Neural cell (in vitro differentiated cells): ENCODE measurements at regions not wholly inside any gene's neighbourhood (a gene's known extent, or its start where the extent isn't known, plus 50 kb on each side); places are given as distances from the start of the nearest gene placed in this dataset.

Source experiments
- H2AFZ ChIP-seq: fragments of 200-600, 300-800 bp; sonication (generic), shearing (Covaris generic); 2 replicates; pipeline ENCODE4 v1.6.0; 2014; ENCODE audit warnings: low read depth, mild to moderate bottlenecking, antibody characterized with exemption, low read length, moderate library complexity
- H3F3A ChIP-seq: fragments of 200-600 bp; shearing (Covaris generic); 2 replicates; pipeline ENCODE4 v1.6.1; 2016; ENCODE audit warnings: mild to moderate bottlenecking, moderate library complexity, mixed read lengths, antibody characterized with exemption, low read length; ENCODE audit not compliant: insufficient read depth, poor library complexity, severe bottlenecking
- H3K27ac ChIP-seq: fragments of 200-600, 300-800 bp; sonication (generic), shearing (Covaris generic); 2 replicates; pipeline ENCODE4 v1.5.1; 2014; ENCODE audit warnings: mild to moderate bottlenecking, low read length, moderate library complexity
- H3K27me3 ChIP-seq: fragments of 300-800, 200-600 bp; sonication (generic), shearing (Covaris generic); 2 replicates; pipeline ENCODE4 v1.6.0; 2014; ENCODE audit warnings: mild to moderate bottlenecking, low read depth, low read length, moderate library complexity; ENCODE audit not compliant: insufficient read depth
- H3K36me3 ChIP-seq: fragments of 300-800, 200-600 bp; sonication (generic), shearing (Covaris generic); 2 replicates; pipeline ENCODE4 v1.5.1; 2014; ENCODE audit warnings: mild to moderate bottlenecking, antibody characterized with exemption, low read length, moderate library complexity; ENCODE audit not compliant: insufficient read depth
- H3K4me2 ChIP-seq: fragments of 300-800, 200-600 bp; sonication (generic), shearing (Covaris generic); 2 replicates; pipeline ENCODE4 v1.6.0; 2014; ENCODE audit warnings: mild to moderate bottlenecking, low read length
- H3K4me3 ChIP-seq: fragments of 300-800, 200-600 bp; sonication (generic), shearing (Covaris generic); 2 replicates; pipeline ENCODE4 v1.5.1; 2014; ENCODE audit warnings: mild to moderate bottlenecking, low read length, moderate library complexity
- H3K79me2 ChIP-seq: fragments of 200-600 bp; shearing (Covaris generic); replicated peaks from 2 replicates; pipeline ENCODE4 v1.6.0; 2014; ENCODE audit warnings: mild to moderate bottlenecking, low read length, moderate library complexity; ENCODE audit not compliant: insufficient read depth
- H3K9ac ChIP-seq: fragments of 300-800, 200-600 bp; sonication (generic), shearing (Covaris generic); 2 replicates; pipeline ENCODE4 v1.6.1; 2016; ENCODE audit warnings: mild to moderate bottlenecking, low read length, mixed read lengths
- H3K9me2 ChIP-seq: fragments of 200-600 bp; shearing (Covaris generic); 2 replicates; pipeline ENCODE4 v1.6.1; 2016; ENCODE audit warnings: mild to moderate bottlenecking, low read length, mixed read lengths; ENCODE audit not compliant: insufficient read depth
- H3K9me3 ChIP-seq: fragments of 200-600, 300-800 bp; sonication (generic), shearing (Covaris generic); 2 replicates; pipeline ENCODE4 v1.6.1; 2016; ENCODE audit warnings: mild to moderate bottlenecking, mixed run types, low read length, moderate library complexity, mixed read lengths
- H4K20me1 ChIP-seq: fragments of 200-600 bp; shearing (Covaris generic); 2 replicates; pipeline ENCODE4 v1.6.1; 2016; ENCODE audit warnings: mild to moderate bottlenecking, mixed run types; ENCODE audit not compliant: insufficient read depth
- EP300 ChIP-seq: fragments of 450-650 bp; conservative IDR thresholded peaks from 2 replicates; pipeline ENCODE4 v1.6.1; 2014; ENCODE audit warnings: antibody characterized with exemption, mild to moderate bottlenecking, moderate library complexity; ENCODE audit not compliant: poor library complexity, severe bottlenecking
- EZH2 ChIP-seq: fragments of 200-600, 300-800 bp; shearing (Covaris generic), sonication (generic); IDR thresholded peaks from 2 replicates; pipeline ENCODE4 v1.6.1; 2014; ENCODE audit warnings: antibody characterized with exemption, low read length, borderline replicate concordance, mild to moderate bottlenecking; ENCODE audit not compliant: insufficient read depth, poor library complexity, severe bottlenecking
- MXI1 ChIP-seq: fragments of 450-650 bp; conservative IDR thresholded peaks from 2 replicates; pipeline ENCODE4 v1.6.1; 2014; ENCODE audit warnings: antibody characterized with exemption, mild to moderate bottlenecking; ENCODE audit not compliant: poor library complexity, severe bottlenecking
- POLR2AphosphoS5 ChIP-seq: IDR thresholded peaks from 2 replicates; pipeline ENCODE4 v1.6.1; 2012
- RAD21 ChIP-seq: fragments of 450-650 bp; conservative IDR thresholded peaks from 2 replicates; pipeline ENCODE4 v1.6.1; 2014; ENCODE audit warnings: antibody characterized with exemption, mild to moderate bottlenecking, moderate library complexity
- SMC3 ChIP-seq: fragments of 450-650 bp; conservative IDR thresholded peaks from 2 replicates; pipeline ENCODE4 v1.6.1; 2014; ENCODE audit warnings: antibody characterized with exemption, mild to moderate bottlenecking, moderate library complexity; ENCODE audit not compliant: poor library complexity
- TAF1 ChIP-seq: IDR thresholded peaks from 2 replicates; pipeline ENCODE4 v1.6.1; 2012; ENCODE audit warnings: low read depth
- TF ChIP-seq, protein P1 (sequence below): IDR thresholded peaks from 2 replicates; pipeline ENCODE4 v1.6.1; 2012; ENCODE audit warnings: borderline replicate concordance
- TF ChIP-seq, protein P2 (sequence below): fragments of 450-650 bp; IDR thresholded peaks from 2 replicates; pipeline ENCODE4 v1.5.1; 2014; ENCODE audit warnings: antibody characterized with exemption, mild to moderate bottlenecking, moderate library complexity; ENCODE audit not compliant: poor library complexity, severe bottlenecking

DNA sequence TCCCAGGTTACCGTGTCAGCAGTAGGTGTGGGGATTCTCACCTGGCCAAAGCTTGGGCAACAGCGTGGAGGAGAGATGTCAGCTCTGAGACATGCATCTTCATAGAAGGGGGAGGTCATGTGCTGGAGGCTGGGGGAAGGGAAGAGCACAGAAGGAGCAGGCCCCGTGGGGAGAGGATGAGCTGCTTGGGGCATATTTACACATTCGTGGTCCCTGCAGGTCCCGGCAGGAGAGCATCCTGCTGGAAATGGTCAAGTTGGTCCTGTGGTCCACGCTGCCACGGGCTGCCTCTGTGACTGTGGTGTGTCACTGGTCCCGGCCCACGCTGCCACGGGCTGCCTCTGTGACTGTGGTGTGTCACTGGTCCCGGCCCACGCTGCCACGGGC, 195.1 kb upstream of the TWIST2 start:
- H3K9me3 ChIP-seq, result no peaks in the 10 kb centered on the region
- H4K20me1 ChIP-seq, result no peaks in the 10 kb centered on the region
- no peak overlapping the region for H2AFZ ChIP-seq
- no peaks in the 10 kb centered on the region for H3K79me2 ChIP-seq
- no peaks in the 10 kb centered on the region for H3K9me2 ChIP-seq
- TF ChIP-seq POLR2AphosphoS5 (no peak), MXI1 (no peak), RAD21 (no peak), TAF1 (no peak), SMC3 (no peak), EP300 (no peak), EZH2 (no peak)
- TF ChIP-seq, protein P1, sequence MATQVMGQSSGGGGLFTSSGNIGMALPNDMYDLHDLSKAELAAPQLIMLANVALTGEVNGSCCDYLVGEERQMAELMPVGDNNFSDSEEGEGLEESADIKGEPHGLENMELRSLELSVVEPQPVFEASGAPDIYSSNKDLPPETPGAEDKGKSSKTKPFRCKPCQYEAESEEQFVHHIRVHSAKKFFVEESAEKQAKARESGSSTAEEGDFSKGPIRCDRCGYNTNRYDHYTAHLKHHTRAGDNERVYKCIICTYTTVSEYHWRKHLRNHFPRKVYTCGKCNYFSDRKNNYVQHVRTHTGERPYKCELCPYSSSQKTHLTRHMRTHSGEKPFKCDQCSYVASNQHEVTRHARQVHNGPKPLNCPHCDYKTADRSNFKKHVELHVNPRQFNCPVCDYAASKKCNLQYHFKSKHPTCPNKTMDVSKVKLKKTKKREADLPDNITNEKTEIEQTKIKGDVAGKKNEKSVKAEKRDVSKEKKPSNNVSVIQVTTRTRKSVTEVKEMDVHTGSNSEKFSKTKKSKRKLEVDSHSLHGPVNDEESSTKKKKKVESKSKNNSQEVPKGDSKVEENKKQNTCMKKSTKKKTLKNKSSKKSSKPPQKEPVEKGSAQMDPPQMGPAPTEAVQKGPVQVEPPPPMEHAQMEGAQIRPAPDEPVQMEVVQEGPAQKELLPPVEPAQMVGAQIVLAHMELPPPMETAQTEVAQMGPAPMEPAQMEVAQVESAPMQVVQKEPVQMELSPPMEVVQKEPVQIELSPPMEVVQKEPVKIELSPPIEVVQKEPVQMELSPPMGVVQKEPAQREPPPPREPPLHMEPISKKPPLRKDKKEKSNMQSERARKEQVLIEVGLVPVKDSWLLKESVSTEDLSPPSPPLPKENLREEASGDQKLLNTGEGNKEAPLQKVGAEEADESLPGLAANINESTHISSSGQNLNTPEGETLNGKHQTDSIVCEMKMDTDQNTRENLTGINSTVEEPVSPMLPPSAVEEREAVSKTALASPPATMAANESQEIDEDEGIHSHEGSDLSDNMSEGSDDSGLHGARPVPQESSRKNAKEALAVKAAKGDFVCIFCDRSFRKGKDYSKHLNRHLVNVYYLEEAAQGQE, result no peak
- TF ChIP-seq, protein P2, sequence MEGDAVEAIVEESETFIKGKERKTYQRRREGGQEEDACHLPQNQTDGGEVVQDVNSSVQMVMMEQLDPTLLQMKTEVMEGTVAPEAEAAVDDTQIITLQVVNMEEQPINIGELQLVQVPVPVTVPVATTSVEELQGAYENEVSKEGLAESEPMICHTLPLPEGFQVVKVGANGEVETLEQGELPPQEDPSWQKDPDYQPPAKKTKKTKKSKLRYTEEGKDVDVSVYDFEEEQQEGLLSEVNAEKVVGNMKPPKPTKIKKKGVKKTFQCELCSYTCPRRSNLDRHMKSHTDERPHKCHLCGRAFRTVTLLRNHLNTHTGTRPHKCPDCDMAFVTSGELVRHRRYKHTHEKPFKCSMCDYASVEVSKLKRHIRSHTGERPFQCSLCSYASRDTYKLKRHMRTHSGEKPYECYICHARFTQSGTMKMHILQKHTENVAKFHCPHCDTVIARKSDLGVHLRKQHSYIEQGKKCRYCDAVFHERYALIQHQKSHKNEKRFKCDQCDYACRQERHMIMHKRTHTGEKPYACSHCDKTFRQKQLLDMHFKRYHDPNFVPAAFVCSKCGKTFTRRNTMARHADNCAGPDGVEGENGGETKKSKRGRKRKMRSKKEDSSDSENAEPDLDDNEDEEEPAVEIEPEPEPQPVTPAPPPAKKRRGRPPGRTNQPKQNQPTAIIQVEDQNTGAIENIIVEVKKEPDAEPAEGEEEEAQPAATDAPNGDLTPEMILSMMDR, result no peak
- no peak overlapping the region for H3K4me3 ChIP-seq
- H3K4me2 ChIP-seq, result no peak overlapping the region
- H3K27me3 ChIP-seq, result no peaks in the 10 kb centered on the region
- H3K36me3 ChIP-seq, result no peaks in the 10 kb centered on the region
- H3K27ac ChIP-seq, result no peak overlapping the region
- H3K9ac ChIP-seq, result no peak overlapping the region
- H3F3A ChIP-seq, result no peaks in the 10 kb centered on the region

DNA sequence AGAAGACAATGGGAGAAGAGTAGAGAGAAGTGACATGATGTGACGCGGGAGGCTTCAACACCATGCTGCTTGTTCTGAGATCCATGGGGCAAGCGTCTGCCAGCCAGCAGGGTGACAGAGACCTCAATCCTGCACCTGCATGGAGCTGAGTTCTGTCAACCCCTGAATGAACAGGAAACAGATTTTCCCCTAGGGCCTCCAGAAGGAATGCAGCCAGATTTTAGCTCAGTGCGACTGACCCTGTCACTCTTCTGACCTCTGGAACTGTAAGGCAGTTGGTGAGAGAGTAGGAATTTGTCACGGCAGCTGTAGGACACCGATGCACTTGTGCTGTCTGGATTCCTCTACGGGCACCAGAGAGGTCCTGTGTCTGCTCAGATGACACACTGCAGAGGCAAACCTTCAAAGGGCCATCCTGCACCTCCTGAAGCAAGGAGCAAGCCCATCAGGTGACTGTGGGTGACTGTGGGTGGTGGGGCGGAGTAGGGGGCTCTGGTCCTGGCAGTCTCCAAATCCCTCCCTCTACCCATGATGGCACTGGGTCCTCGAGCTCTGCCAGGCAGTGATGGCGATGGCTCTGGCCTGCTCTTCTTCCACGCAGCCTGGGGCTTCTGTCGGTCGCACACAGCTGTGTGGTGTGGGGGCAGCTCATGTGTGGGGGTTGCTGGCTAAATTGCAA, 194.3 kb upstream of the TWIST2 start:
- H3K9ac ChIP-seq, result no peak overlapping the region
- H3K9me2 ChIP-seq, result no peaks in the 10 kb centered on the region
- H3F3A ChIP-seq, result no peaks in the 10 kb centered on the region
- no peaks in the 10 kb centered on the region for H3K79me2 ChIP-seq
- no peaks in the 10 kb centered on the region for H3K27me3 ChIP-seq
- H3K4me2 ChIP-seq, result no peak overlapping the region
- no peaks in the 10 kb centered on the region for H3K36me3 ChIP-seq
- TF ChIP-seq, protein P2, result no peak
- no peak for TF ChIP-seq RAD21
- TF ChIP-seq, protein P1, result no peak
- no peaks in the 10 kb centered on the region for H4K20me1 ChIP-seq
- no peak overlapping the region for H3K27ac ChIP-seq
- no peak overlapping the region for H3K4me3 ChIP-seq
- H3K9me3 ChIP-seq, result no peaks in the 10 kb centered on the region
- H2AFZ ChIP-seq, result no peak overlapping the region
